Mesothelial cell of epicardium (in vitro differentiated cells): ENCODE measurements at regions not wholly inside any gene's neighbourhood (a gene's known extent, or its start where the extent isn't known, plus 50 kb on each side); places are given as distances from the start of the nearest gene placed in this dataset.
"Not testable (repeated sequence)": the region's sequence is repeated elsewhere in the genome, so short reads cannot be mapped to it uniquely, and the experiment has no call there.

Experiments used
- DNase-seq, 2 experiments: peaks; one replicate each; pipeline ENCODE4 v3.0.0; 2021; ENCODE audit warnings: low spot score in 2 of 2; ENCODE audit not compliant: unreplicated experiment in 2 of 2
- H3K27ac Mint-ChIP-seq: 2 replicates; pipeline ENCODE4 v1.8.0; 2021; ENCODE audit warnings: mixed read lengths
- H3K27me3 Mint-ChIP-seq: 2 replicates; pipeline ENCODE4 v1.8.0; 2021; ENCODE audit warnings: low read depth, mixed read lengths
- H3K36me3 Mint-ChIP-seq: 2 replicates; pipeline ENCODE4 v1.8.0; 2021; ENCODE audit warnings: mixed read lengths
- H3K4me1 Mint-ChIP-seq: 2 replicates; pipeline ENCODE4 v1.8.0; 2021; ENCODE audit warnings: mixed read lengths
- H3K4me3 Mint-ChIP-seq: 2 replicates; pipeline ENCODE4 v1.8.0; 2021; ENCODE audit warnings: mild to moderate bottlenecking, moderate library complexity, mixed read lengths
- H3K9me3 Mint-ChIP-seq: 2 replicates; pipeline ENCODE4 v1.8.0; 2021; ENCODE audit warnings: mixed read lengths
- TF ChIP-seq, protein P1 (sequence below): fragments of 200-600 bp; sonication (generic); IDR thresholded peaks from one replicate; pipeline ENCODE4 v1.5.0; 2021; ENCODE audit warnings: antibody characterized with exemption; ENCODE audit not compliant: unreplicated experiment

DNA sequence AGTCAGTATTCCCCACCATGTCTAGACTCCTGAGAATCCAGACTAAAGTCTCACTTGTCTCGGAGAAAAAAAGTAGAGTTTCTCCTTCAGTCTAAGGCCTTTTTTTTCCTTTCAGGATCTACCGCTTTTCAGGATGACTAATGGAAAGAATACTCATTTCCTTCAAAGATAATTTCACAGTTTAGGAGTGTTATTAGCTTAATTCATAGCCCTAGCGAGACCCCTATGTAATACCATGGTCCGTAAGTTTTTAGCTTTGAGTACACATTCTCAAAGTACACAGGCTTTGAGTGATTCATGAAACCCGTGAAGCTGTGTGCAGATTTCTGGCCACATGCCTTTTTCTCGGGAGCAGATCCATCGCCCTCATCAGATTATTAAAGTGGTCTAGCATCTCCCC is 133.1 kb downstream of the SOX4 start:
- peaks cover 14% of the 10 kb centered on the region for H3K36me3 Mint-ChIP-seq
- no peak for DNase-seq
- peaks cover 47% of the 10 kb centered on the region for H3K4me1 Mint-ChIP-seq
- H3K4me3 Mint-ChIP-seq, result no peak overlapping the region
- TF ChIP-seq, protein P1, sequence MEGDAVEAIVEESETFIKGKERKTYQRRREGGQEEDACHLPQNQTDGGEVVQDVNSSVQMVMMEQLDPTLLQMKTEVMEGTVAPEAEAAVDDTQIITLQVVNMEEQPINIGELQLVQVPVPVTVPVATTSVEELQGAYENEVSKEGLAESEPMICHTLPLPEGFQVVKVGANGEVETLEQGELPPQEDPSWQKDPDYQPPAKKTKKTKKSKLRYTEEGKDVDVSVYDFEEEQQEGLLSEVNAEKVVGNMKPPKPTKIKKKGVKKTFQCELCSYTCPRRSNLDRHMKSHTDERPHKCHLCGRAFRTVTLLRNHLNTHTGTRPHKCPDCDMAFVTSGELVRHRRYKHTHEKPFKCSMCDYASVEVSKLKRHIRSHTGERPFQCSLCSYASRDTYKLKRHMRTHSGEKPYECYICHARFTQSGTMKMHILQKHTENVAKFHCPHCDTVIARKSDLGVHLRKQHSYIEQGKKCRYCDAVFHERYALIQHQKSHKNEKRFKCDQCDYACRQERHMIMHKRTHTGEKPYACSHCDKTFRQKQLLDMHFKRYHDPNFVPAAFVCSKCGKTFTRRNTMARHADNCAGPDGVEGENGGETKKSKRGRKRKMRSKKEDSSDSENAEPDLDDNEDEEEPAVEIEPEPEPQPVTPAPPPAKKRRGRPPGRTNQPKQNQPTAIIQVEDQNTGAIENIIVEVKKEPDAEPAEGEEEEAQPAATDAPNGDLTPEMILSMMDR, result no peak
- no peaks in the 10 kb centered on the region for H3K27me3 Mint-ChIP-seq
- H3K27ac Mint-ChIP-seq, result peak overlapping the region; percentile 79
- H3K9me3 Mint-ChIP-seq, result no peaks in the 10 kb centered on the region

DNA sequence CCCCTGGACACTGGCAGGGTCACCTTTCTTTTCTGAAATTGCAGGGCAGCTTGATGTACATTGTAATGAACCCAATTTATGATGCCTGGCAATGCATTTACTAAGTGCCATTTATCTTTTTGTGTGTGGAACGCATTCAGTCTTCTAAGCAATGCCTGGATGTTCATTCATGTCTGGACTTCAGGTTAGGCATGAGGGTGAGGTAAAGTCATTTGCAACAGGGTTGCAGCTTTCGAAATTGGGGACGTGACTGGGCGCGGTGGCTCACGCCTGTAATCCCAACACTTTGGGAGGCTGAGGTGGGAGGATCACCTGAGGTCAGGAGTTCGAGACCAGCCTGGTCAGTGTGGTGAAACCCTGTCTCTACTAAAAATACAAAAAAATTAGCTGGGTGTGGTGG is 134.6 kb downstream of the SOX4 start:
- H3K27me3 Mint-ChIP-seq, result no peaks in the 10 kb centered on the region
- no peak overlapping the region for H3K27ac Mint-ChIP-seq
- H3K9me3 Mint-ChIP-seq, result no peaks in the 10 kb centered on the region
- no peak overlapping the region for H3K4me3 Mint-ChIP-seq
- no peak for DNase-seq
- TF ChIP-seq, protein P1, result no peak
- peaks cover 14% of the 10 kb centered on the region for H3K36me3 Mint-ChIP-seq
- H3K4me1 Mint-ChIP-seq, result peaks cover 55% of the 10 kb centered on the region

DNA sequence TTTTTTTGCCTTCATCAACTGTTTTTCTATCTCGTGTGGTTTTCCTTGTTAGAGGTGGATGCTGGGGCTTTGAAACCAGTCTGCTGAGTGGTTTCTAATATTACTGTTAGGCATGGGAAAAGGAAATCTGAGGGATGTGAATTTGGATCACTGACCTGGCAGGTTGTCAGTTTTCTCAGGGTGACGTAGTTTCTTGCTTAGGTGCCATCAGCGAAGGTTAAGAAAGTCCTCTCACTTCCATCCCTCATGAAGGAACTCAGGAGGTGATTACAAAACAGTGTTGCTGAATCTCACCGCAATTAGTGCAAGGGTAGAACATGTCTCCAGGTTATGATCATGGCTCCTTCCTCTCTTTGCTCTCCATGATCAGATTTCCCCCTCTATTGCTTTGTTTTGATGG is 135.9 kb downstream of the SOX4 start:
- Mint-ChIP-seq H3K9me3 (no peaks in the 10 kb centered on the region), H3K27ac (peak overlapping the region; percentile 82), H3K27me3 (no peaks in the 10 kb centered on the region), H3K36me3 (peaks cover 17% of the 10 kb centered on the region), H3K4me3 (no peak overlapping the region), H3K4me1 (peaks cover 55% of the 10 kb centered on the region)
- no peak for DNase-seq
- TF ChIP-seq, protein P1, result no peak

DNA sequence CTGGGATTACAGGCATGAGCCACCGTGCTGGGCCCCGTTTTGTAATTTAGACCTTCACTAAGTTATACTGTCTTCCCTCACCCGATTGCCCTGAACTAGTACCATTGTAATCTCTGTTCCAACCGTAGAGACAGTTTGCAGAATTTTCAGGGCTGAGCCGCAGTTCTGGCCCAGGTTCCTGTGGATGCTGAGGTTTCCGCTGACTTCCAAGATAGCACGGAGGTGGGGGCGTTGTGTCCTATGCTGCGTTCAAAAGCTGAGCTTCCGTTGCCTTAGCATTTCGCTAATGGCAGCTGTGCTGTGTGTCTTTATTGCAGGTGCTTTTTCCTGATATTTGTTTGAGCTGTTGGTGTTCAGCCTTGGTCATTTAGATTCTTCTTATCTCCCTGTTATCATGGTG is 137.0 kb downstream of the SOX4 start:
- no peak overlapping the region for H3K4me3 Mint-ChIP-seq
- H3K27ac Mint-ChIP-seq, result peak overlapping the region; percentile 75
- DNase-seq, result no peak
- peaks cover 57% of the 10 kb centered on the region for H3K4me1 Mint-ChIP-seq
- peaks cover 18% of the 10 kb centered on the region for H3K36me3 Mint-ChIP-seq
- H3K27me3 Mint-ChIP-seq, result no peaks in the 10 kb centered on the region
- TF ChIP-seq, protein P1, result no peak
- no peaks in the 10 kb centered on the region for H3K9me3 Mint-ChIP-seq

DNA sequence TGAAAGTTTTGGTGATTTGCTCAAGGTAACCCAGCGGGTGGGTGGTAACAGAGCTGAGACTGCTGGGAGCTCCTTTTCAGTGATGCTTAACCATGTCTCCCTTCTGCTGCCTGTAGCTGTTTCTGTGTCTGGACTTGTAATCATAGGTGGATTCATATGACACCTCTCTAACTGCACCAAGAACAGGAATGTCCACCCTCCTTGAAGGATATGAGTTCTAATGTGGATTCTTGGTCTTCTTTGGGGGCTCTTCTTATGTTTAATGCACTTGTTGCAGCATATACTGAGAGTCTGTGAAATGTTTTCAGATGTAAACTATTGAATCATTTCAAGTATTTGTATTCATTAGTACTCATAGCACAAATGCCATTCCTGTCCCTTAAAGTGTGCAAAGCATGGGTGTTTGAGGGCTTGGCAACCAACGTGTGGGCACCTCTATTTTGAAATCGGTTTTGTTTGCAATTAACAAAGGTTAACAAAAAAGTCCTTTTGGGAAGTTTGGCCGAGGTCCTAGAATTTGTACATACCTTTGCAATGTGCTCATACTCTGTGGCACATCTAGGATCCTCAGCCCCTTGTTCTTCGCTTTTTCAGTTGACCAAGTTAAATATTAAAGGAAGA is 138.0 kb downstream of the SOX4 start:
- no peak overlapping the region for H3K4me3 Mint-ChIP-seq
- no peaks in the 10 kb centered on the region for H3K9me3 Mint-ChIP-seq
- no peaks in the 10 kb centered on the region for H3K27me3 Mint-ChIP-seq
- peaks cover 18% of the 10 kb centered on the region for H3K36me3 Mint-ChIP-seq
- peak overlapping the region; percentile 92 for H3K27ac Mint-ChIP-seq
- TF ChIP-seq, protein P1, result no peak
- no peak for DNase-seq
- peaks cover 61% of the 10 kb centered on the region for H3K4me1 Mint-ChIP-seq

DNA sequence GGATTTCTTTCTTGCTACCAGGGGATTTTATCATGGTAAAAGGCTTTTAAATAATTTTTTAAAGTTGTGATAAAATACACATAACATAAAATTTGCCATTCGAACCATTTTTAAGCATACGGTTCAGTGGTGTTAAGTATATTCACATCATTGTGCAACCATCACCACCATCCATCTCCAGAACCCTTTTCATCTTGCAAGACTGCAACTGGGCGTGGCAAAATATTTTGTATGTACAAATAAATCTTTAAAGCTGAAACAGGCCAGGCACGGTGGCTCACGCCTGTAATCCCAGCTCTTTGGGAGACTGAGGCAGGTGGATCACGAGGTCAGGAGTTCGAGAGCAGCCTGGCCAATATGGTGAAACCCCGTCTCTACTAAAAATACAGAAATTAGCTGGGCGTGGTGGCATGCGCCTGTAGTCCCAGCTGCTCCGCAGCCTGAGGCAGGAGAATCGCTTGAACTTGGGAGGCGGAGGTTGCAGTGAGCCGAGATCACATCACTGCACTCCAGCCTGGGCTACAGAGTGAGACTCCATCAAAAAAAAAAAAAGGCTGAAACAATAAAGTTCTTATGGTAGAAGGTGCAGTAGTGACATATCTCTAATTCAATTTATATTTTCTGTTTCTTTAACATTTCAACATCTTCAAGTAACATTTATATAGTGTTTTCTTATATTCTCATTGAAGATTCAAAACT is 138.6 kb downstream of the SOX4 start:
- H3K27ac Mint-ChIP-seq, result peak overlapping the region; percentile 92

More for the DNA sequence above, 138.6 kb downstream of the SOX4 start:
- Mint-ChIP-seq H3K4me3 (peak overlapping the region; percentile 21), H3K36me3 (peaks cover 18% of the 10 kb centered on the region), H3K4me1 (peaks cover 57% of the 10 kb centered on the region)
- H3K9me3 Mint-ChIP-seq, H3K27me3 Mint-ChIP-seq, DNase-seq: not testable (repeated sequence)
